DLD1 (cell line): ENCODE measurements at regions not wholly inside any gene's neighbourhood (a gene's known extent, or its start where the extent isn't known, plus 50 kb on each side); places are given as distances from the start of the nearest gene placed in this dataset.

Experiments used
- in situ Hi-C: cut with HindIII; loops from 2 replicates; pipeline ENCODE4 v1.10.0; 2017; ENCODE audit warnings: low sequenced_read_pairs

- in situ Hi-C loops, result no loop called here
These were observed 234.8 kb downstream of the NR2F2 start for GRCh38 chr15:96565266-96565665.

GRCh38 chr15:96574782-96575181 is 244.3 kb downstream of the NR2F2 start:
- in situ Hi-C loops, result no loop called here

- in situ Hi-C loops, result no loop called here
These were observed 246.1 kb downstream of the NR2F2 start for GRCh38 chr15:96576596-96576995.

GRCh38 chr15:96578393-96578792 is 247.9 kb downstream of the NR2F2 start:
- in situ Hi-C loops, result no loop called here

- in situ Hi-C loops, result no loop called here
These were observed 250.9 kb downstream of the NR2F2 start for GRCh38 chr15:96581371-96581770.

GRCh38 chr15:96582473-96582872 is 252.0 kb downstream of the NR2F2 start:
- in situ Hi-C loops, result no loop called here

- in situ Hi-C loops, result no loop called here
These were observed 253.2 kb downstream of the NR2F2 start for GRCh38 chr15:96583671-96584070.

GRCh38 chr15:96585484-96586386 is 255.2 kb downstream of the NR2F2 start:
- in situ Hi-C loops, result no loop called here

- in situ Hi-C loops, result no loop called here
These were observed 256.4 kb downstream of the NR2F2 start for GRCh38 chr15:96586901-96587300.

GRCh38 chr15:96589864-96590263 is 259.4 kb downstream of the NR2F2 start:
- in situ Hi-C loops, result no loop called here

- in situ Hi-C loops, result no loop called here
These were observed 263.2 kb downstream of the NR2F2 start for GRCh38 chr15:96593735-96594134.

DNA sequence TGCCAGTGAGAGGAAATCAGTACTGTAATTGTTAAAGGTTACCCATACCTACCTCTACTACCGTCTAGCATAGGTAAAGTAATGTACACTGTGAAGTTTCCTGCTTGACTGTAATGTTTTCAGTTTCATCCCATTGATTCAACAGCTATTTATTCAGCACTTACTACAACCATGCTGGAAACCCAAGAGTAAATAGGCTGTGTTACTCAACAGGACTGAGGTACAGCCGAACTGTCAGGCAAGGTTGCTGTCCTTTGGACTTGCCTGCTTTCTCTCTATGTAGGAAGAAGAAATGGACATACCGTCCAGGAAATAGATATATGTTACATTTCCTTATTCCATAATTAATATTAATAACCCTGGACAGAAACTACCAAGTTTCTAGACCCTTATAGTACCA is 265.5 kb downstream of the NR2F2 start:
- in situ Hi-C loops, result no loop called here

GRCh38 chr15:96598514-96598913 is 268.0 kb downstream of the NR2F2 start:
- in situ Hi-C loops, result no loop called here

DNA sequence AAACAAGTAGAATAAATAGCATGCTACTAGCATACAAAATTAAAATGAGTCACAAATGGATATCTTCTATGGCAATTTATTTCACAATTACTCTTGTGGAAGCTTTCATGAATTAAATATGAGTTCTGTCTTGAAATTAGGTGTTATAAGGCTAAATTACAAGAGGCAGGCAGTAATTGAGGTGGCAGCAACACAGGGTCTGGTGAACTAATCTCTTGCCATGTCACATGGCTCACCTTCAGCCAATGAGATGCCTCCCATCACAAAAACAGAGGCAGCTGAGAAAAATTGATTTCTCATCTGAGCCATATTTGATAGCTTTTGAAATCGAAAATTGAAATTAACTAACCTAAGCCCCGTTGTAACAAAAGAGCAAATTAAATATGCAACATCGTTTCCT is 268.8 kb downstream of the NR2F2 start:
- in situ Hi-C loops, result no loop called here

DNA sequence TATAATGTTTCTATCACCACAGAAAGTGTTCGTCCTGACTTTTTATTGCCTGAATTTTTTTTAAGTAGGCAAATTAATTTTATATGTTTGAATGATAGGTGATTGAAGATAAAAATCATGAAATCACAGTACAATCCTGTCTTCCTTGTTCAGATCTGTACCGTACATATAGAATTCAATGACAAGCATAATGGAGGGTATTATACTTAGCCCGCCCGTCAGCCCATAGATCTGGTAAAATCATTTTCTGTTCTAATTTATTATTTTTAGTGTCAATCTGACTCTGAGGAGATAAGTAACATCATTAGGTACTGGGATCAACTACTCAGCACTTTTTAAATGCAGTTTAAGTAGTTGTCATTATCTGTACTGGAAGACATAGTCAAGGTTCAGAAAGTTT is 269.9 kb downstream of the NR2F2 start:
- in situ Hi-C loops, result no loop called here

GRCh38 chr15:96606617-96607016 is 276.1 kb downstream of the NR2F2 start:
- in situ Hi-C loops, result no loop called here

GRCh38 chr15:96610757-96611156 is 280.3 kb downstream of the NR2F2 start:
- in situ Hi-C loops, result no loop called here

- in situ Hi-C loops, result no loop called here
These were observed 282.4 kb downstream of the NR2F2 start for GRCh38 chr15:96612917-96613316.

GRCh38 chr15:96619174-96619573 is 288.7 kb downstream of the NR2F2 start:
- in situ Hi-C loops, result no loop called here

DNA sequence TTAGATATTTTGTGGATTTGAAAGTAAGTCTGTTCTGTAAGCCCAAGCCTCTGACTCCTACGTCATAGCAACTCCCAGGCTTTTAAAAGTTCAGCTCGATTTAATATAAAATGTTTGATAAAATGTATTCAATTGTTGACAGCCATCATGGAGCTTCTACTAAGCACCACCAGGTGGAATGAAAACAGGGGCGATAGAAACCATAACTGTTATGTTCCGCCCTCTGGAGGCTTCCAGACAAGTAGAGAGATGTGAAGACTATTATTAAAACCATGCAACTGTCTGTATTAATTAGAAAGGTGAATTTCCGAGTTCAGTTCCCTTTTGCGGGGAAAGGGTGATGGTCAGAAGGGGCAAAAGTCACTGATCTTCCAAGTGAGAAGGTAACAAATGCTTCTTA is 292.2 kb downstream of the NR2F2 start:
- in situ Hi-C loops, result no loop called here

GRCh38 chr15:96625256-96625655 is 294.8 kb downstream of the NR2F2 start:
- in situ Hi-C loops, result no loop called here

DNA sequence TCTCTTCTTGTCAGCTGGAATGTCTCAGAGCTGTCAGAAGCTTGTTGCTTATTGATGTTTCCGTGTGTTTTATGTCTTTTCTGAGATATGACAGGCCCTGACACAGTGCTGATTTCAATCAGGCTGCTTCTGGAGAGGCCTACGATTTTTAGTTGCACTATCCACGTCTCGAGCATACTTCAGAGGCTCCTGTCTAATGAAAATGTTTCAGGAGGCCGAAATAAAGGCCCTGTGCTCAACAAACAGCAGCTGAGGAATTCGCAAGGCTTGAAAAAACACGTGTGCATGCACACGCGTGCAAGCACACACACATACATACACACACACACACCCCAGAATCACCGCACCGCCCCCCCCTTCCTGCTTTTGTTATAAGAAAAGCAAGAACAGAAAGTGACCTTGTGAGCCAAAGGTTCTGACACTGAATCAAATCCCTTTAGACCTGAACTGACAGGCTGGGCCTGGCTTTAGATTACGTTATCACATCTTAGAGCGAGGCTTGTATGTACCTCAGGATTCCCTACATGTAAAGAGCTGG is 296.6 kb downstream of the NR2F2 start:
- in situ Hi-C loops, result no loop called here

- in situ Hi-C loops, result no loop called here
These were observed 299.0 kb downstream of the NR2F2 start for GRCh38 chr15:96629511-96629910.
